ENCODE measurements at regions not wholly inside any gene's neighbourhood (a gene's known extent, or its start where the extent isn't known, plus 50 kb on each side); places are given as distances from the start of the nearest gene placed in this dataset.
"Not testable (repeated sequence)": the region's sequence is repeated elsewhere in the genome, so short reads cannot be mapped to it uniquely, and the experiment has no call there.

DNA sequence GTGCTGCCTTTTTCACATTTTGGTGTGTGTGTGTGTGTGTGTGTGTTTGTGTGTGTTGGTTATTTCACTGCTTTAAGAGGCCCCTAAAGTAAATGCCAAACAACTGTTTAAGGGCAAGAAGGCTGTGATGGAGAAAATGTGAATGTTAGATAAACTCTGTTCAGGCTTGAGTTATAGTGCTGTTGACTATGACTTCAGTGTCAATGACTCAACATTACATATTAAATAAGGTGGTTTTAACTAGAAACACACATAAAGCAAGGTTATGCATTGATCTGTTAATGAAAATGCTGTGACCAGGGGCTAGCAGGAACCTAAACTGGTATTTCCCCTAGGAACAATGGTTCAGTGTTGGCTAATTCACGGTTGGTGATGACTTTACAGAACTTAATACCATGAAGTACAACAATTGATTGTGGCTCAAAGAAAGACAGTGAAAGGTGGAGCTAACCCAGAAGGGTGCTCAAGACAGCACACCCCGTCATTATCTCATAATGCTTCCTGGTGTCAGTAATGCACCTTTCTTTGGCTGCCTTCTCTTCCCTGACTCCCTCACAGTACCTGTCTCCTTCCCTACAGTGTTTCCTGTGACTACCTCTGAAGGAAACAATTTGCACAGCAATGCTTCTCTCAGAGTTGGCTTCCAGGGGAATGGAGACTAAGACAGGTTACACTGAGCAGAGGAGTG, 116.1 kb downstream of the RIN2 start:
- no peak for DNase-seq

DNA sequence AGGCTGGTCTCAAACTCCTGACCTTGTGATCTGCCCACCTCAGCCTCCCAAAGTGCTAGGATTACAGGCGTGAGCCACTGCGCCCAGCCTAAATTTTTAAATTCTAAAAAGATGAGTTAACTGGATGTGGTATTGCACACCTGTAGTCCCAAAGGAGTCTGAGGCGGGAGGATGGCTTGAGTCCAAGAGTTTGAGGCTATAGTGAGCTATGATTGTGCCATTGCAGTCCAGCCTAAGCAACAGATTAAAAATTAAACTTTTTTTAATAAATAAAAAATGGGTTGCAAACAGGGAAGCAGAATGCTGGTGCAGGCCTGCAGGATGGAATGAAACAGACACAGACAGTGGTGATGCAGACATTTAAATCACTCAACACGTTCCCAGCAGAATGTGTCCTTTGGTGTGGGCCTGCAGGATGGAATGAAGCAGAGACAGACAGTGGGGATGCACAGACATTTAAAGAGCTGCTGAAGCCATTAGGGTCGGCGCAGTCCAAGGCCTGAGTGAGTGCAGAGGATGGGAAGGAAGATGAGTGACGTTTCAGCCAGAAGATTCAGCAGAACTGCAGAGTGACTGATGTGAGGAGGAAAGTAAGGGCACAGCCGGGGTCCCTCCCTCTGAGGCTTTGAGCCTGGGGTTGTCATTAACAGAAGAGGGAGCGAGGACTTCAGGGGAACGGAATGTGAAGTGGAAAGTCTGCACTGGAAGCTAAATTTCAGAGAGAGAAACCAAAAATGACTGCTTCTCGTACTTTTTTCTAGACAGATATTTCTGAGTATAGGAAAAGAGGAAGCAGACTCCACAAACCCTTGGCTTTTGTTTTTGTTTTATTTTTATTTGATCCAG, 117.5 kb downstream of the RIN2 start:
- no peak for DNase-seq

DNA sequence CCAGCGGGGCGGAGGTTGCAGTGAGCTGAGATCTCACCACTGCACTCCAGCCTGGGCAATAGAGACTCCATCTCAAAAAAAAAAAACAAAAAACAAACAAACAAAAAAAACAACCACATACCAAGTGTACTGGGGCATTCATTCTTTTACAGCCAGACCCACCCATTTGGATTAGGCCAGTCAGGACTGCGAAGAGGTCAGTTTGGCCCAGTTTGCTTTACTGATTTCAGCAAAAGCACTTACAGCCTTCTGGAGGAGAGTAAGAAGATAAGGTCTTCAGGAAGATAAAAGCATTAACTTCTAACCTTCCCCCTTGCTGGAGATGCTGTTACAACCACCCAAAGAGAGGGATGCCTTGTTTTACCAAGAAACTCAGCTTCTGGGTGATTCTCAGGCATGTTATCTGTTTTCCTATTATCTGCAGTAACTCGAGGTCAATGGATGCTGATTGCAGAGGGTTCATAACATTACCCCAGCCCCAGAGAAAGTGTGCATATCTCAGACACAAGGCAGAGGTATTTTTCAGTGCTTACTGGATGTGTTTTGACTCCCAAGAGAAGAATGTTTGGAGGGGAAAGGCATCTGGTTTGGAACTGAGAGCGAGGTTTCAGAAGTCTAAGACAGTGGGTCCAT, 118.9 kb downstream of the RIN2 start:
- DNase-seq, result no peak

DNA sequence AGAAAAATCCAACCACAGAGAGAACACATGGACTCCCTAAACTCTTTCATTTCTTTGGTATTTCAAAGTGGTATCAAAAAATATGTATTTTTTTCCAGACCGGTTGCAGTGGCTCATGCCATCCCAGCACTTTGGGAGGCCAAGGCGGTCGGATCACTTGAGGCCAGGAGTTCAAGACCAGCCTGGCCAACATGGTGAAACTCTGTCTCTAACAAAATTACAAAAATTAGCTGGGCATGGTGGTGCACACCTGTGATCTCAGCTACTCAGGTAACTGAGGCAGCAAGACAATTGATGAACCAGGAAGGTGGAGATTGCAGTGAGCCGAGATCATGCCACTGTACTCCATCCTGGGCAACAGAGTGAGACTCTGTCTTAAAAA, 121.8 kb downstream of the RIN2 start:
- not testable (repeated sequence) for DNase-seq

DNA sequence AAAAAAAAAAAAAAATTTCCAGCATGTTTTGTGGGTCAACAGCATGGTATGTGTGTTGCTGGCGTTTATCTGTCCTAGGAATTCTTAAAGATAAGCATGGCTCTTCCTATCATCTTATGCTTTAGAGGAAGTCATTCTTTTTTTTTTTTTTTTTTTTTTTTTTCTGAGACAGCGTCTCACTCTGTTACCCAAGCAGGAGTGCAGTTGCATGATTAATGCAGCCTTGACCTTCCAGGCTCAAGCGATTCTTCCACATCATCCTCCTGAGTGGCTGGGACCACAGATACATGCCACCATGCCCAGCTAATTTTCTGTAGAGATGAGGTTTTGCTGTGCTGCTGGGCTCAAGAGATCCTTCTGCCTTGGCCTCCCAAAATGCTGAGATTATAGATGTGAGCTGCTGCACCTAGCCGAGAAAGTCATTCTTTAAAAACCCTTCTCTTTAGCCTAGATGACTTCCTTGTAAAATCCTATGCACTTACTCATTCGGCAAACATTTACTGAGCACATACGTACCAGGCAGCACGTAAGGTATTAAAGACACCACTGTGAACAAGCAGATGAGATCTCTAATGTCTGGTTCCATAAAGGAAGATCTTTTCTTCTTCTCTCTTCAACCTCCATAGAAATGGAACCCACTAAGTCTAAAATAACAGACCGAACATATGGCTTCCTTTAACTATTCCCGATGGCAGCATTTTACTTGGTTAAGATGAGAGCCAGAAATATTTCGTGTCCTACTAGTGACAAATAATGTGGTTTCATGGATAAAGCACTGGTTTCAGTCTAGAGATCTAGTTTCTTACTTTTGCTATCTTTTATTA, 122.4 kb downstream of the RIN2 start:
- no peak for DNase-seq

DNA sequence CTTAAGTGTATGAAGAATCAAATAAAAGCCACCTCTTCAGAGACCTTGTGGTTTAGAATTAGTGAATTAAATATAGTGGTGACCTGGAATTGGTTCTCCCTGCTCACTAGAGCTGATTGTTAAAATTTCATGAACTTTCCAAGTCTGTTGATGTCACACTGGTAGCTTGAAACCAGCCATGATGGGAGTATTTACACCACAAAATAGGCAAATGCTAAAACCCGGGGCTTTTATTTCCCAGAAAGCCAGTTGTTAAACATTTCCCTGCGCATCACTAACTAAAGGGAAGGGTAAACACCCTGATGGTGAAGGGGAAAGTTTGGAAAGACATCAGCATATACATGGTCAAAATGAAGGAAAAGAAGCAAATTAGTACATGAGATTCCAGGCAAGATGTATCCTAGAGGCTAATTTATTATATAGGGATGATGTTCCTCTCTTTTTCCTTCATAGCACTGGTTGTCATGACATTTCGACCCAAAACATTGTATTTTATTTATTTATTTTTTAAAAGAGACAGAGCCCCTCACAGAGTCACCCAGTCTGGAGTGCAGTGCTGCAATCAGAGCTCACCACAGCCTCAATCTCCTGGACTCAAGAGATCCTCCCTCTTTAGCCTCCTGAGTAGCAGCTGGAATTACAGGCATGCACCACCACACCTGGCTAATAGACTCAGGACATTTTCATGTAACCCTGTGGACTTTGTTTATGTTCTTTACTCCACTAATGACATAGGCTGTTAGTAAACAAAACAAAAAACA, 123.2 kb downstream of the RIN2 start:
- DNase-seq, result no peak

DNA sequence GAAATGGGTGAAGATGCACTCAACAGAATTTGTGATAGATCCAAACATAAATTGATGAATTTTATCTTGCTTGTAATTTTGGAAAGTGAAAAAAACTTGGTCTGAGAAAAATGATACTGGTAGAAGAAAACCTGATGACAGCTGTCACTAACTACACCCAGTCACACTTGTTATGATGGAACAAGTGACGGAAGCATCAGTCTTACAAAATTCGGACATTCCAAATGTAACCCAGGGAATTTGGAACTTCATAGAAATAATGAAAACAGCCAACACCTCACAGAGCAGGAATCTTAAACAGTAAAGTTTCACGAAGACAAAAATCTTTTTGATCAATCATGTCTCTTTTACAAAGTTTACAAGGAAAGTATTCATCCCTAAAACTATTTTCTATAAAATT, 123.9 kb downstream of the RIN2 start:
- DNase-seq, result no peak

DNA sequence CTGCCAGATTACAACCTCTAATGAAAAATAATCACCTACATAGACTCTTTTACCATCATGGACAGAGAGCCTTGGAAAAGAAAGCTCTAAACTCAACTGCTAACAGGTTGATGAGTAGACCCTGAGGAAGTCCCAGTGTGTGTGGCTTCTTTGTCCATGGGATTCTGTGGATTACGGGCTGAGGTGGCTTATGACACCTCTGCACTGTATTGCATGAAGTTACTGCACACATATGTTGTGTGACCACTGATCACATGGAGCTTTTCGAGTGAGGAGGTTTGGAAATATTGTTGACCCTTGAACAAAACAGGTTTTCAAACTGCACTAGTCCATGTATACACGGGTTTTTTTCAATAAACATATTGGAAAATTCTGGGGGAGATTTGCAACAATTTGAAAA, 124.4 kb downstream of the RIN2 start:
- no peak for DNase-seq

DNA sequence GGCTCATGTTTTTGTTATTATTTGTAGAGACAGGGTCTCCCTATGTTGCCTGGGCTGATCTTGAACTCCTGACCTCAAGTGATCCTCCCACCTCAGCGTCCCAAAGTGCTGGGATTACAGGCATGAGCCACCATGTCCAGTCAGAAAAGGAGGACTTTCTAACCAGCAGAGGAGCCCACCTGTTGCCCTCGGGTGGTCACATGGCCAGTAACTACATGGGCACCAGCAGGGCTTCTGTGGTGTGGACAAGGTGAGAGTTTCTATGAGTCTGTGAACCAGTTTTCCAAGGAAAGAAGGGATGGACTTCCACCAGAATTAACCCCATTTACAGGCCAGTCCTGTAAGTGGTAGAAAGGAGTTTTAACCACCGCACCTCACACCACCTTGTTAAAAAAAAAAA, 125.4 kb downstream of the RIN2 start:
- DNase-seq, result no peak

DNA sequence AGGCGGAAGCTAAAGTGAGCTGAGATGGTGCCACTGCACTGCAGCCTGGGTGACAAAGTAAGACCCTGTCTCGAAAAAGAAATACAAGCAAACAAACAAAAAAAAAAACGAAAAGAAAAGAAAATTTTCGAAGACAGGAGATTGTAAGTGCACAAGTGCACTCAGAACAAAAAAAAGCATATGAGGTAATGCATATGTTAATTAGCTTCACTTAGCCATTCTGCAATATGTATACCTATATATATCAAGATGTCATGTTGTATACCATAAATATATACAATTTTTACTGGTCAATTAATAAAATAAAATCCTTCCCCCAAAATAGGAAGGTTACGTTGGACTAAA, 127.5 kb downstream of the RIN2 start:
- no peak for DNase-seq

DNA sequence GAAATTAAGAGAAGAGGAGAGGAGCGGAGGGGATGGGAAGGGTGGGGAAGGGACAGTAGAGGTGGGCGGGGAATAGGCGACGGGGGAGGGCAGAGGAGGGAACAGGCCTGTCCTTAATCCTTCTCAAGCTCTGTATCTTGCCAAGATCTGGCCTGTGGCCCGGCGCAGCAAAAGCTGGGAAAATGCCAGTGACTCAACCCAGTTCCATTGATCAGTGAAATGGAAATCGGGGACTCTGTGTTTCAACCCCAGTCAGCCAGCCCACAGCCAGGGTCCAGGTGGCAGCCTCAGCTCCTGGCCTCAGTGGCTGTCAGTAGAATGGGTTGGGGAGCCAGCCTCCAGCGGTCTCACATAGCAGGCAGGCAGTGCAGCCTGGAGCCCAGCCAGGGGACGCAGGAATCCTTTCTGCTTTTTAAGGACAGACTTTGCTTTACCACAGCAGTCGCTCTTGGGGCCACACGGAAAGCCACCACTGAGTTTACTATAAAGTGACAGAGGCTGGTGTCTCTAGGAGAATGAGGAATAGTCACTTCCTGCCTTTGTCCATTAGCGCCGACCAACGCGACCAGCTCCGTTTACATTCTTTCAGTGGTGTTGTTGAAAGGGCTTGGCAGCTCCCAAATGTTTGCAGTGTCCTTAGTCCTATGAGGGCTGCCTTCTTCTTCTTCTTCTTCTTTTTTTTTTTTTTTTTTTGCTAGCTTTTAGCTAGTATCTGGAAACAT, 128.0 kb downstream of the RIN2 start:
- no peak for DNase-seq

DNA sequence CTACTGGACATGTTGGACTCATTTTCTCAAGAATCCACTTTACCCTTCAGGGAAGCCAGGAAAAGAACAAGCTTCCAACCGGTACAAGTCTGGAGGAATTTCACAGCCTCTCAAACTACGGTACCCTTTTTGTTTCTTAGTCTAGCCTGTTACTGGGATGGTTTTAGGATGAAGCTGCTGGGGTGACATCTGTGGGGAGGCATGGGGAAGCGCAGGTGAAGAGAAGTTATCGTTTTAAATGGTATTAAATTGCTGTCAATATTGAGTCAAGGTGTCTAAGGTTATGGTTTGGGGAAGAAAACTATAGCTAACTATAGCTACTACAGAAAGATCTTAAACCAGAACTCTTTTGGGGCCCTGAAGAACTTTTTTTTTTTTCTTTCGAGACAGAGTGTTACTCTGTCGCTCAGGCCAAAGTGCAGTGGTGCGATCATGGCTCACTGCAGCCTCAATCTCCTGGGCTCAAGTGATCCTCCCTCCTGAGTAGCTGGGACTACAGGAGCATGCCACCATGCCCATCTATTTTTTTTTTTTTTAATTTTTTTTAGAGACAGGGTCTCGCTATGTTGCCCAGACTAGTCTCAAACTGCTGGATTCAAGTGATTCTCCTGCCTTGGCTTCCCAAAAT, 128.7 kb downstream of the RIN2 start:
- DNase-seq, result no peak

DNA sequence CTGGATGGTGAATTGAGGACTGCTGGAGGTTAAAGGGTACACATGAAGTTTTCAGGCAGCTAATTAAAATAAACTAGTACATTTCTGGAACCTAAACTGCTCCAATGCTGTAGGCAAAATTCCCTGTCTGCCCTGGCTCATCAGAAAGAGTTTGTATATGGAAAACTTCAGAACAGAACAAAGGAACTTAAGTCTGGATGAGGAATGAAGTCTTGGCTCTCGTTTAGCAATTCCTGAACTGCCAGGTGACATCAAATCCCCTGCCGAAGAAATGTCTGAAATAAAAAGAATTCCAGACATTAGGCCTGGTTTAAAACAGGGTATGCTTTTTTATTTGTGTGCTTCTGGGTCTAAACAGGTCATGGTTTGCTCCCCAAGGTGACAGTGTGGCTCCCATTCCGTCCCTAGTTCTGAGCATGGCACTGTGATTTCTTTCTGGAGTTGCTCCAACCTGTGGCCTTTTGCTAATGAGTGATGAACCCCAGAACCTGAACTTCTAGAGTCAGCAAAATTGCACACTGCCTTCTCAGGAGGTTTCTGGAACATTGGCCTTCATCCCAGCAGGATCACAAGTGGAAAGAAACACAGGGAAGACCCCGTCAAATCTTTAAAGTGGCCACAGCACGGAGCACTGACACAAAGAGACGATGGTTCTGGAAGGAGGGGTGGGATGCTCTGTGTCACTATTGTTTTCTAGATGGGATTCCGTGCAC, 129.4 kb upstream of the NAA20 start:
- DNase-seq, result no peak

DNA sequence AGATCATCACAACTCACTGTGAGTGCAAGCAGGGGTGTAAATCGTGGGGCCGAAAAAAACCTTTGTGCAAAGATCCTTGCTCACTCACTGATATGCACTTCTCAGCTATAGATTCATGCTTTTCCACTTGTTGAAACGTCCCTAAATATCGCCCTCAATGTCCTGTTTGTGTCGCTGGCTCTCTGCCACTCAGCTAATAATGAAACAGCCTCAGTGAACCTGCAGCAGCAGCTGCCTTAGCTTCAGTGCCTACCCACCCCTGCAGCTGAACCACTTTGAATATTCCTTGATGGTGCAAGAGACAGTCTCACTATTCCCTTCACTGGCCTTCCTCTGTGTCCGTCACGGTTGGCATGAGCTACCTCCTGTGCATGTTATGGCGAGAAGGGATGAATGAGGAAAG, 128.9 kb upstream of the NAA20 start:
- no peak for DNase-seq

DNA sequence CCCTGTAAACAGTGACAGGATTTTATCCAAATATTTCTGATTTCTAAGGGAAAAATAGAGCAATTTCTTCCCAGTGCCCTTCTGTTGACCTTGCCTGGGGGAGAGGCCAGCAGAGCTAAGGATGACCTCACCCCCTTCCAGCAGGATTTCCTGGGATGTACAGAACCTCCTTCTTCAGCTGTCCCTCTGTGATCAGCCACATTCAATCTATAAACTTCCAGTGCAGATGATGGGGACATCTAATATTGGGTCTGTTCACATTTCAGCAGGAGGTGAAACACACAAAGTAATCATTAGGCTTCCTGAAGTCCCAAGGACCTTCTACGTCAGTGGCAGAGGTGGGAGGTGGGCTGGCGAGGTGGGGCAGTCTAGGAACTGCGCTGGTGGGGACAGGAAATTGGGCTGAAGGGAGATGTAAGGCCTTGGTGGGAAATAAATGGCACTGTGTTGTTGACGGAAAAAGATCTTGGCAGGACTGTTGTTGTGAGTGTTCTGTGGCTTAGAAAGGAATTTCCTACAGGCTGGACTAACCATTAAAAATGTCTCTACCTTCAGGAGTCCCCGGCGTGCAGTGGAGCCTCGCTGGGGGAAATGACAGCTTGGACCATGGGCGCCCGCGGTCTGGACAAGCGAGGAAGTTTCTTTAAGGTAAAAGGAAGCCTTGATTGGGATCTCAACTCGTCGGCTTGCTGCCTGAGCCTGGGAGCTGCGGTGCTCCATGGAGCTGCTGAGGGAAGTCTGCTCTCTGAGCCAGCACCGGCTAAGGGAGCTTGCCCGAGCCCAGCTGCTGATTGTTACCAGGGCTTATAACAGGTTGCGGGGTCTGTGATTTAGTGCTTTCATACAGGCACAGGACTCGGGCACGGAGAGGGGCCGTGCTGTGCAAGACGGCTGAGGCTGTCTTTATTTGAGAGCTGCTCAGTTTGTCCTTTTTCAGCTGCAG, 127.9 kb upstream of the NAA20 start:
- DNase-seq, result no peak

DNA sequence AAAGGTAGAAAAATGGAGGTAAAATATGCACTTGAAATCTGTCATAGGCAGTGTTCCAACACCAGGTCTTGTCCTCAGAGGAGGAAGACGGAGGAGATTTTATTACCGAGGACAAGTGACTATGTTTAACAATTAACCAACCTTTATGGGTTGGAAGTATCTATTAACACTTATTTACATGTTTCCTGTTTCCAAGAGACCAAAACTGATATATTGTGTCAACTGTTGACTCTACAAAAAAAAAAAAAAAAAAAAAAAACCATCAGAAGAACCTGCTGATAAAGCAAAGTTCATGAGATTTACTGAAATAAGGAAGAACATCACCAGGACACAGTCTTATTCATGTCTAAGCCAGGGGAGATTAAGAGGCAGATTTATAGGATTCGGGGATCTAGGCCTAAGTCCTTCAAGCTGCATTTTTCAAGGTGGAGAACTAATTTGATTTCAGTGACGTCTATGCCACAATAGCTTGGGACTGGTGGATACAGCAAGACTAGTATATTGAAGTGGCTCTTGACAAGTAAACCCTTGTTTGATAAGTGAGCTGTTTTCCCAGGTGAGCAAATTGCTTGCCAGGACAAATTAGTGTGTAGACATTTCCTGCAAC, 126.6 kb upstream of the NAA20 start:
- DNase-seq, result no peak

DNA sequence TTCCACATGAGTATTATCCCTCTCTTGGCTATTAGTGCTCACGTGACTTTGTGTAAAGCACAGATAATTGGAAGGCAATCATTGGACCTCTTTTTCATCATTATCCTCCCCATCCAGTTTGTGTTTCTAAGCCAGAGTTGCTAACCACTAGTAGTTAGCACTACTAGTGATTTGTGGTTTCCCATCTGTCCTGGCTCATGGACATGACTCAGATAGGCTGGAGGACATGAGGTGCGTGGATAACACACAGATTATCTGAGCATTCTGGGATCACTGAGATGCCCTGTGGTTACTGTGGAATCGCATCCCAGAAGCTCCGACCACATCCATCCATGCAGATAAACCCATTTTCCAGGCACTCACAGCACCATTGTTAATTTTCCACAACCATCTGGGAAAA, 123.8 kb upstream of the NAA20 start:
- DNase-seq, result no peak

DNA sequence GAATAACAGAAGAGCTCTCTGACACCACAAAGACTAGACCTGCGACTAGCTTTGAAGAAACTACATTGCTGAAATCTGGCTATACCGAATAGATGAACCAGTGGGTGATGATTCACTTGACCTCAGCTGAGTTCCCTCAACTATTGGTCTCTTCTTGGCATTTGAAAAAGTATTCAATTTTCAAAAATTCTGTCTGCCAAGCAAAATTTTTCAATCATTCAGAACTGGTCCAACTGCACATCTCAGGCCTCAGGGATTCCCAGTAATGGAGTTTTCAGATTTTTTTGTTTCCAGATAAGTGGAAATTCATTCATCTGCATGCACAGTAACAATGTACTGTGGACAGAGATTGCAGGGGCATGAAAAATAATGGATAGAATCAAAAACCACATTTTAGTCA, 121.4 kb upstream of the NAA20 start:
- DNase-seq, result no peak

DNA sequence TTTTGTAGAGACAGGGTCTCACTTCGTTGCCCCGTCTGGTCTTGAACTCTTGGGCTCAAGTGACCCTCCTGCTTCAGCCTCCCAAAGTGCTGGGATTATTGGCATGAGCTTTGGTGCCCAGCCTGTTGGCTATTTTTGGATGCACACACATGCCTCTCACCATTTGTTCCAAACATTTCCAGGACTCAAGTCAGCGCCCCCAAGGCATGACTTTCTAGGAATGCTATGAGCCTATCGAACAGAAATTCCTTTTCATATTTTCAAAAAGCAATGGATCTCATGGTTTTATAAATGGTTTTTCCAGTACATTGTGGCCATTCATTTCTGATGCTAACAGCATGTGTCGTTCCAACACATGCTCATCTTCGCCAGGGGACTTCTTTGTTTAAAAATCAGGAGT, 119.3 kb upstream of the NAA20 start:
- DNase-seq, result no peak

Data from activated CD4-positive, alpha-beta T cell treated with anti-CD3 and anti-CD28 coated beads, Interleukin-2, amount 50 U/mL, for 16 hours (primary cell).